HG03139 (cell line): ENCODE measurements at regions not wholly inside any gene's neighbourhood (a gene's known extent, or its start where the extent isn't known, plus 50 kb on each side); places are given as distances from the start of the nearest gene placed in this dataset.

Source experiments
- ATAC-seq: cut with Tn5 transposase; IDR thresholded peaks from one replicate; pipeline ENCODE4 v1.9.1; 2021; ENCODE audit not compliant: unreplicated experiment

DNA sequence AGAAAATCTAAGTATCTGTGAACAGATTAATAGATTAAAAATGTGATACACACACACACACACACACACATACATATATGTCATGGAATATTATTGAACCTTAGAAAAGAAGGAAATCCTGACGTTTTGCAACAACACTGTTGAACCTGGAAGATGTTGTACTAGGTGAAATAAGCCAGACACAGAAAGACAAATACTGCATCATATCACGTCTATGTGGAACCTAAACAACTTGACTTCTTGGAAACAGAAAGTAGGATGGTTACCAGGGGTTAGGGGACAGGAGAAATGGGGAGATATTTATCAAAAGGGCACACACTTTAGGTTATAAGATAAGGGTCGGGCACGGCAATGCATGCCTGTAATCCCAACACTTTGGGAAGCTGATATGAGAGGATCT is 698.4 kb upstream of the ID2 start:
- ATAC-seq: no peak

DNA sequence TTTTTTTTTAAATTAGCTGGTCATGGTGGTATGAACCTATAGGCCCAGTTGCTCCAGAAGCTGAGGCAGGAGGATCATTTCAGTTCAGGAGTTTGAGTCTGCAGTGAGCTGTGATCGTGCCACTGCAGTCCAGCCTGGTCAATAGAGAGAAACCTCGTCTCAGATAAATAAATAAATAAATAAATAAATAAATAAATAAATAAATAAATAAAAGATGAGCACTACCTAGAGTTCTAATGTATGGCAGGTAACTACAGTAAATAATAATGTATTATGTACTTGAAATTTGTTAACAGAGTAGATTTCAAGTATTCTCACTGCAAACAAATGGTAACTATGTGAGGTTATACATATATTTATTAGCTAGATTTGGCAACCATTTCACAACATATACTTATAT is 697.9 kb upstream of the ID2 start:
- no peak for ATAC-seq

DNA sequence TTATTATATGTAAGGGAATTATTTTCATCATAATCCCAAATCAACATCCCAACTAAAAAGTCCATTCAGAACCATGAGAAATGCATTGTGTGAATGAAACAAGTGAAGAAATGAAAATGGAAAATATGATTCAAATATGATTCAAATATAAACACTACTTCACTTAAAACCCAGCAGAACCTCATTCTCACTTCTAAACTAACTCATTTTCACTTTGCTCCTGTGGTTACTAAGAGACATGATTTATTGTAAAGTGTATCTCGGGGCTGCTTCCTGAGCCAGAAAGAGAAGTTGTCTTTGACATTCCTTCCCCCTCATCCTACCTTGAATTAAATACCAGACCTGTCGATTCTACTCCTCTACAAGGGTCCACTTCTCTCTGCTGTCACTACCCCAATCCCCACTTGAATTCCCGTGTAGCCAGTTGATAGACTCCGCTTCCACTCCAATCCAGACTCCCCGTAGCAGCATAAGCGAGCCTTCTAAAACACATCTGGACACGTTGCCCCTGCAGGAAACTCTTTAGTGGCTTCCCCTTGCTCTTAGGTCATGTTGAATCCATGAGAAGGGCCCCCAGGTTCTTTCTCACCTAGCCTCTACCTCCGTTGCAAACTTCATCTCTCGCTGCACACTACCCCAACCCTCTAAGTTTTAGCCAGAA is 697.0 kb upstream of the ID2 start:
- no peak for ATAC-seq

DNA sequence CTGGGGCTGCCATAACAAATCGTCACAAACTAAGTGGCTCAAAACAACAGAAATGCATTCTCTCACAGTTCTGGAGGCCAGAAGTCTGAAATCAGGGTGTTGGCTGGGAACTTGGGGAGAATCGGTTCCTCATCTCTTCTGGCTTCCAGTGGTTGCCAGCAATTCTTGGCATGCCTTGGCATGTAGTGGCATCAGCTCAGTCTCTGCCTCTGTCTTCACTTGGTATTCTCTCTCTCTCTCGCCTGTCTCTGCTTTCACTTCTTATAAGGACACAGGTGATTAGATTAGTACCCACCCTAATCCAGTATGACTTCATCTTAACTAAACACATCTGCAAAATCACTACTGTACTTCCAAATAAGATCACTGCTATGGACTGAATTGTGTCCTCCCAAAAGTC is 695.4 kb upstream of the ID2 start:
- ATAC-seq: no peak

DNA sequence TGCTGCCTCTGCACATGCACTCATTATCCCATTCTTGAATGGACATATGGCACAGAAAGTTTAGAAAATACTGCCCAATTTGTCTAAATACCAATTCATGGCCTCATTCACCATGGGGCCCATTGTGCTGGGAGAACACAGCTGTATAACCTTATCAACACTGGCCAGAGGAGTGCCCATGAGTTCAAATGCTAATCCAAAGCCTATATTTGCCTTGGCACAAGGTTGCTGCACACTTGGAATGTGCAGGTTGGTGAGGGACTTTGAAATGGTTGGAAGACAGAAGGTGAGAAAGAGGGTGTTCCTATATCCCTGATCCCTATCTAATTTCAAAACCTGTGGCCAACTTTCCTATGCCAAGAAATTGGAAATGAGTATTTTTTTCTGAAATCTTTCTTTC is 693.9 kb upstream of the ID2 start:
- no peak for ATAC-seq

DNA sequence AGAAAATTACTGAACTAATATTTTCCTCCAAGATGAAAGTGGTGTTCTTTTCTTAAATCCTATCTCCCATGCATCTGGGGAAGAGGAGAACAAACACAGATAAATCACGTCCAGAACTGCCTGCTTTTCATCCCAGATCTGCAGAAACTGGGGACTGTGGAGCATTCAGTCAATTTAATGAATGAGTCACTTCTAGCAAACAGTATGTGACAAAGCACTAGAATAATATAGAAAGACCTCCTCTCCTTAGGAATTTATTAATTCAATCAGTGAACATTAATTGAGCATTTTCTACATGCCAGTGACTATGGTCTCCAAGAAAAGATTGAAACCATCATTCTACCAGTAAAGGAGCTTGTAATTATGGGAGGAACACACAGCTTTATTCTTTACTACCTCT is 693.4 kb upstream of the ID2 start:
- no peak for ATAC-seq

DNA sequence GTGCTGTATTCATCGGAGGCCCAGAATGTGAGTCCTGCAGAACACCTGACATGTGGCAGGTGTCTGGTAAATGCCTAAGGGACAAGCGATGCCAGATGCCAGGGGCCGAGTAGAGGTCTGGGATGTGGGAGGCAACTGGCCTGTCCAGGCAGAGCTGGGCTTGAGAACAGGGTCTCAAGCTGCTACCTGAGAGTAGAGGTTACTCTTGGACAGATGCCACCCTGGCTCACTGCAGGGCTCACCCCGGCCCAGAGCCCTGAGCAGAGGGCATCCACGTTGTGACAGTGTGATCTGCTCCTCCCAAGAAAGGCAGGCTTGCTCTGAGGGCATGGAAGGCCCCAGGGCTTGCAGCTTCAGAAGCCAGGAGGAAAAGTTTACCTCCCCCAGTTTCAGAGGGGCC is 692.0 kb upstream of the ID2 start:
- ATAC-seq: no peak

DNA sequence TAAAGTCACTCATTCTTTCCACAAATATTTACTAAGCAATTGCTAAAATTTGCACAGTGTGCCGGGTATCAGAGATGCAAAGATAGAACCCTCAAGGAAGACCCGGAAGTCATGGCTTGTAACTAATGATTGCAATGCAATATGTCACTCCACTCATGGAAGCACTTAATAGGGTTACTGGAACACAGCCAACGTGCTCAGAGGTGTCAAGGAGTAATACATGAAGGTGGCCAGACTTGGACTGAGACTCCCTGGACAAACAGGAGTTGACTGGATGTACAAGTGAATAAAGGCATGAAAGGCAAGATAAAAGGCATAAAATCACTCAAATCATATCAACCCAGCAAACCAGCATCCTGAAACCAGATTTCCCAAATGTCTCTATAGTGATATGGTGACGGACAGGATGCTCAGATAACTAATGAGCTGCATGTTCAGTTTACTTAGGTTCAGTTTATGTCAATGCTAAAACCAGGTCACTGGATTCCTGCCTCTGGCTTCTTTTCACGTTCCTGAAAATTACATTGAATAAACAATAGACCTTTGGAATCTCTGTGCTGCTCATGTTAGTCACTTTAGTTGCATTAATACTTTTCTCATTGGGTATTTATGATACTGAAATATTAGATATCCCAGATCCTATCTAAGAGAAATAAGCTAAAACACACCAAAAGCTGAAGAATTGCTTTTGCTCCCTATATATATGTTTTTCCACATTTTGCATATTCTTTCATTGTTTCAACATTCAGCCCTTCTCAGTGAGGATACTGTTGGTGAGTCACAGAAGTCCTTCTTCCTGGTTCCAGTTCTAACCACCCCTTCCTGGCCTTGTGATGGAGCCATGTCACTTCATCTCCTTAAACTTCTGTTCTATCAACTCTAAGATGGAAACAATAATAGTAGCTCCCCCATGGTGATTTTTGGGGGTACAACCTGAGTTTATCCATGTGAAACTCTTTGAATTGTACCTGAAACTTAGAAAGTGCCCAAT is 688.9 kb upstream of the ID2 start:
- no peak for ATAC-seq

DNA sequence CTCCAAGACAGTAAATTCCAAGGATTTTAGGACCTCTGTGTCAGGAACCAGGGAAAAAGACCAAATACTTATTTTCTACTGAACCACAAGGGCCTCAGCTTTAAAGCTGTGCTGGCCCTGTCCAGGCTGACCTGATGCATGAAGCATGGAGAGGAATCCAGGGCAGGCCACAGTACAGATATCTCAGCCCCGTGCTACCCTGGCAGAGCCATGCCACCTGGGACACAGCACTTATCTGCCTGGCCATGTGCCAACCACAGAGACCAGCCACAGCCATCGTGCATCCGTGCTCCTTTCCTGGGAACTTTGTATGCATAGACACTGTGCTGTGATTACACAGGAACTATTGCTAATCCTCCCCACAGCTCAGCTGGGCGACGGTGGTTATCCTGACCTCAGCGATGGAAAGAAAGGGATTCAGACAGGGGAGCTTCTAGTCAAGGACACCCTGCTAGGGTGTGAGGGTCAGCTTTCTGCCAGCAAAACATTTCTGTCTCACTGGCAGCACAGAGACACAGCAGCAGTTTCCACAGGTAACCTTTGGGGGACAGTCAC is 687.4 kb upstream of the ID2 start:
- no peak for ATAC-seq

DNA sequence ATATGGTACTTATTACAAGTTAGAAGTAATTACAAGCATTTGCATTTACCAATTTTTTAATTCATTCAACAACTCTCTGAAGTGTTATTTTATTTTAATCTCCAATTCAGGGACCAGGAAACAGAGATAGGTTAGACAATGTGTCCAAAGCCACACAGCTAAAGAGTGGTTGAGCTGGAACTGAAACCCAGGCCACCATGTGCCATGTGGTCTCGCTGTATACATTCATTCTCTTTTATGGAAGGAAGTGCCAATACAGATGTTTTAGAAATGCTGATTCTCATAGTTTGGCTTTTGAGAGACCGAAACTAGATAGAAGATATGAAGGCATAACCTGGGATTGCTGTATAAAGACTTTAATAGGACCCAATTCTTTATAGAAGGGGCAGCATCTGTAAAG is 684.6 kb upstream of the ID2 start:
- no peak for ATAC-seq

DNA sequence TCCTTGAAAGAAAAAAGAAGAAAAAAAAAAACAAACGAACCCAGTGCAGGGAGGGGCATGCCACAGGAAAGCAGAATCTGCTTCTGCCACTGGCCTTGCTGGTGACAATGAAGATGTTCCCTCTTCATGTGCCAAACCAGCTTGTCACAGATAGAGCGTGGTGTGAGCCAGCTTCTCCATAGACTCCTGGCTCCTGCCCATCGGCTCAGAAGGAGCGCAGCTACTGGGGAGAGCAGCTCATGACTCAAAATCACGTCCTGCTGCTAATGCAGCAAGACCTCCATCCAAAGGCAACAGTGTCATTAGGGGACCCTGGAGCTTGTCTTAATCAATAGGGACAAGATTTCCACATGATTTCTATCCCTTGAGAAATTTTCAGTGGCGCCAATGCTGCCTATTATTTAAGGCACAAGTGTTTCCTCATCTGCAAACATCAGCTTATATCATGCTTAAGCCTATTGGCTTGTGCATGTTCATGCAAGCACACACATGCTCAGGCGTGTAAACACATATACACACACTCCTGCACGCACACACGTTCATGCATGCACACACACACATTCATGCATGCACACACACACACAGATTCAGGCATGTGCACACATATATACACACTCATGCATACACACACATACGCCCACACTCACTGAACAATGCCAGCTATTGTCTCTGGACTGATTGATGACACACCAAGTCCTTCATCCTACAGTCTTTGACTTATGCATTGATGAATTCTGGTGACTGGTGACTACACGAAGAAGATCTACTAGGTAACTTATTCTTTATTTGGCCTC is 682.0 kb upstream of the ID2 start:
- no peak for ATAC-seq

DNA sequence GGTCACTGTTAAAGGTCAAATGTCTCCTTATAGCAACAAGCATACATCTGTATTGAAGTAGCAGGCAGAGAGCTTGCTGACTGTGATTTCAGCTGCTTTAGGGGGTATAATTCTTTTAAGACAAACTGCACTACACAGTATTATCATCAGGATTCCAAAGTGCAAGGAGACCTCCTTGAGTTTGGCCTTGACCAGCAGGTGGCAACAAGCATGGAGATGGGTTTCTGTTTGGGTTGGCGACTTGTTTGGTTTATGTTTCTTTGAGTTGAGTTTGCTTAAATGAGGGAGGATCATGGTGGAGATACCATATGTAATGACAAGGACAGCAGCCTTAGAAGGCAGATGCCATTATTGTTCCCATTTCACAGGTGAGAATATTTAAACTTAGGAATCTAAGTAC is 681.0 kb upstream of the ID2 start:
- ATAC-seq: no peak

DNA sequence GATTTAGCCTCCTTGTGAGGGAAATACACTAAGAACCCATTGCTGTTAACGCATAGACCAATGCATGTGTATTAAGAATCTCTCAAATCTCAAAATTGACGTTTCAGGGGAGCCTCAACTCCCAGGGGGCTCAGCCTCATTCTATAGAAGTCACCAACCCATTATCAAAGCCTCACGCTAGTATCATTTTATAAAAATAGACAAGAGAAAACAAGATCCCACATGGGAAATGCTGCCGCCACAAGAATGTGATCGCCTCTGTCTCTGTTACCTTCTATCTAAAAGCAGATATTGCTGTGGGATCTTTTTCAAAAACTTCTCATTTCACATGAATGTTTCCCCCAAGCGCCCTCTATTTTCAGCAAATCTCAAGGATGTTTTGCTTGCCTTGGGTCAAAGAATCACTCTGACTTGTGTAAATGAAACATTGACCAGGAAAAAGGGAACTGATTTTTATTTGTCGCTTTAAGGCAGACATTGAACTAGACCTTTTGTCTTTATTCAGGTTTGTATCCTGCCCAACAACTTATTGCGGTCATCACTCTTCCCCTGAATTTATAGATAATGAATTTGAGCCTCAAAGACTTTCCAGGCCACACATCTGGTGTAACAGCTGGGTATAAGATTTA is 679.0 kb upstream of the ID2 start:
- no peak for ATAC-seq

DNA sequence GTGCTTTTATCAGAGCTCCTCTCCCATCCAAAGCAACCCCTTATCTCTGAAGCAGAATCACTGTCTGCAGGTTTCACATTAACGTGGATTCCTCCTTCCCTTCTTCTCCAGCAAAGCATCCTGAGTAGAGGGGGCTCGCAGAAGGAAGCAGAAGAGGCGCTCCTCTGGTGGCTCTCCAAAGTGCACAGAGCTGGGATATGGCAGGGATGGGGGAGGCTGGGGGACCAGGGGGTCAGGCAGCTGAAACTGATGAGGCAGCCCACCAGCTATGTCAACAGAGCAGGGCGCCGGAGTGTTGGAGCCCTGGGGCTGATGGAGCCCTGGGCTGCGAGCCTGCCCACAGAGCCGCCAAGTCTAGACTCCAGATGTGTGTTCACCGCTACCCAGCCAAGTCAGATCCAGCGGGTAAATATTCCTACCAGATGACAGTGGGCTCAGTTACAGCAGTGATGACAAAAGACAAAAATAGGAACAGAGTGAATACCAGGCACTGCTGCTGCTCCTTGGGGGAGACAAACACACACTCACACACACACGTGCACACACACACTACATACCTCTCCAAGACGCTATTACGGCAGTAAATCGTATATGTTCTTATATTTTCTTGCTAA is 678.3 kb upstream of the ID2 start:
- ATAC-seq: no peak

DNA sequence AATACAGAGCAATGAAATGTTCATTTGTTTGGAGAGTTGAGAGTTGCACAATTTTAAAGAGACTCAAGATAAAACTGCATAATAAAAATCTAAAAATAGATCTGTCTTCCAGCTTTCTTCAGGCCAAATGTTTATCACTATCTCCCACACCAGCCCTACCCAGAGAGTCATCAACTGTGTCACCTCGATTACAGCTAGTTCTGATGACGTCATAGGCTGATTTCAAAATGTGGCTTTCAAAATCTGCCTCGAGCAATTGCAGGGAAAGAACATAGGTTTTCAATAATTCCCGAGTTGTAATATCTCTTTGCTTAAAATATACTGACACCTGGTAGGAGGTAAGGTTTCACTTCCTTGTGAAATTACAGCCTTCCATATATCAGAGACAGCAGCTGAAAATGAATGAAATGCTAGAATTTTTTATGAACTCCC is 677.6 kb upstream of the ID2 start:
- ATAC-seq: no peak

DNA sequence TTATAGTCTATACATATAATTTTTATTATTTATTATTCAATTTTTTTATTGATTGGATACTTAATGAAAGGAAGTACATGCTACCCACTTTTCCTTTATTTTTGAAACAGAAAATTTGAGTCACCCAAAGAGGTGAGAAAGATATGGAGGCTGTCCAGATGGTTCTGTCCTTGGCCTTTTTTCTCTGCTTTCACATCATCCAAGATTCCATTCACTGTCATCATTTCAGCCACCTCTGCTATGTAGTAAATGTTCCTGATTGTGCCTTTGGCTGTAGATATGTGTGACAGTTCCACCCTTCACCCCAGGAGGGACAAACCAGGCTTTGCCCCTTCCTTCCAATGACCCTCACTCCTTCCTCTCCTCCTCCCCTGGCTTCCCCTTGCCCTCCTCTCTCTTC is 675.7 kb upstream of the ID2 start:
- no peak for ATAC-seq

DNA sequence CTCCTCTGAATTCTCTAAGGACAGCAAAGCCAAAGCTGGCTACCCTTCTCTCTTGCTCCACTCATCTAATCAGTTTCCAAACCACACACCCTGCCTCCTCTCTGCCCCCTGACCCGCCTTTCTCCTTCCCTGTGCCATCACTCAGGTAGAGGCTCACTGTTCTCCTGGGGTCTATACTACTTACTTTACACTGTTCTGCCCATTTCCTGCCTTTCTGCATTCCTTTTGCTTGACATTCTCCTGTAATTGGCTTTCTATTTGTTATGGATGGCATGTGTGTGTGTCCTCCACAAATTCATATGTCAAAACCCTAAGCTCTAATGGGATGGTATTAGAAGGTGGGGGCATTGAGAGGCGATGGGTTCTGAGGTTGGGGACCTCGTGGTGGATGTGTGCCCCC is 675.2 kb upstream of the ID2 start:
- ATAC-seq: no peak

DNA sequence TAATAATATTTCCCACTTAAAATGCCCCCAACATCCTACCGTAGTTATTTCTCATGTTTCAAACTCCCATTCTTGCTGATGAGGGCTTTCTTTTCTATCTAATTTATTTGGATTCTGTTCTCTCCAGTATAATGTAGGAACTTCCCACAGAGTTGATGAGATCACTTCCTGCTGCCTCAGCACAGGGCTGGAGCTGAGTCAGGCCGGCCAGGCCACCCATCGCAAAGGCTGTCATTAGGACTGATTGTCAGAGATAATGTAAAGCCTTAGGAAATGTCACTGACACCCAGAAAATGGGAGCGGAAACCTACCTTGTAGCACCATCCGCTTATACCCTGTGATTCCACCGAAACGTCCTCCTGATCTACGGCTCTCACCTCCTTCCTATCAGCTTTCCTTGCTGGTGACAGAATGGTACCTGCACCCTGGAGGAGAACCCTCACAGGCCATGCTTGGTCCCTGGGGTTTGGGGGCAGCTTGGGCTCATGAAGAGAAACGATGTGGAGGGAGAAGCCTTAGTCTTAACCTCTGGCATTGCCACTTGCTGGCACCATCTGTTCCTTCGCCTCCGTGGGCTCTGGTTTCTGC is 672.8 kb upstream of the ID2 start:
- no peak for ATAC-seq

DNA sequence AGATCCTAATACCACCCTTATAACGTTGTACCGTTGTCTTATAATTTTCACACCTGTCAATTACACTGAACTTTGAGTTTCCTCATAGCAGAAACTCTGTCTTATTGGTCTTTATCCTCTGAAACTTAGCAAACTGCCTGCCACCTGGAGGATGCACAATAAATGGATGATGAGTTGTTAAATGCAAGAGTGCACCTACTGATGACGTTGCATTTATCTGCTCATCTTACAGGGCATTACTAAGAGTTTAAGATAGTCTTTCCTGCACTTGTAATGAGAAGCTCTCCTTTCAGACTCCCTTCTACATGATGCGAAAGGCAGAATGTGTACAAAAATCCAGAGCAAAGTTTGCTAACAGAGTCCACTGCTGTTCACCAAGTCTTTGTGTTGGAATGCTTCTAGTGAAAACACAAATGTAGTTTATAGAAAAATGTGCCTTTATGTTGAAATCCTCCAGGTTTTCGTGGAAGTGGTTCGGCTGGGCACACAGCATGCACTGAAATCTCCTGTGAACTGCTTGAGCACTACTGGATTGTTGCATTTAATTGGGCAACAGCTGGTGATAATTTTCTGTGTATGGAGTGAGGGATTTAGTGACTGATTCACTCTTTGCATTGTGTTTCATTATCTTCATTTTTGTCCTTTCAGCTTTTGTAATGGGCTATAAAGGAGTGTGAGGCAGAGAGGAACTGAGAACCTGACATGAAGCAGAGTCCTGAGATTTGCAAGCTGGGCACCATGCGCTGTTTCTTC is 665.8 kb upstream of the ID2 start:
- ATAC-seq: no peak
